KMS-11 (cell line): ENCODE measurements at regions not wholly inside any gene's neighbourhood (a gene's known extent, or its start where the extent isn't known, plus 50 kb on each side); places are given as distances from the start of the nearest gene placed in this dataset.

ENCODE experiments used
- H2AFZ ChIP-seq: fragments of 200-600 bp; sonication (generic); 2 replicates; pipeline ENCODE4 v1.6.1; 2016; ENCODE audit warnings: antibody characterized with exemption, mixed run types, low read depth
- H3K27ac ChIP-seq: fragments of 200-600 bp; sonication (generic); 2 replicates; pipeline ENCODE4 v1.6.1; 2016; ENCODE audit warnings: mild to moderate bottlenecking, mixed run types
- H3K27me3 ChIP-seq: fragments of 200-600 bp; sonication (generic); 2 replicates; pipeline ENCODE4 v1.6.1; 2017; ENCODE audit warnings: mild to moderate bottlenecking, low read depth, mixed run types, moderate library complexity; ENCODE audit not compliant: insufficient read depth
- H3K36me3 ChIP-seq: fragments of 200-600 bp; sonication (generic); 2 replicates; pipeline ENCODE4 v1.6.1; 2017; ENCODE audit warnings: mild to moderate bottlenecking, mixed run types; ENCODE audit not compliant: insufficient read depth
- H3K4me1 ChIP-seq: fragments of 200-600 bp; sonication (generic); 2 replicates; pipeline ENCODE4 v1.6.1; 2016; ENCODE audit warnings: mild to moderate bottlenecking, low read depth, mixed run types; ENCODE audit not compliant: poor library complexity, severe bottlenecking
- H3K4me2 ChIP-seq: fragments of 200-600 bp; sonication (generic); 2 replicates; pipeline ENCODE4 v1.7.0; 2016; ENCODE audit warnings: mild to moderate bottlenecking, mixed run types
- H3K4me3 ChIP-seq: fragments of 200-600 bp; sonication (generic); IDR thresholded peaks from 2 replicates; pipeline ENCODE4 v1.6.1; 2017; ENCODE audit warnings: low read depth, low read length, mixed read lengths; ENCODE audit not compliant: insufficient read depth
- H3K79me2 ChIP-seq: fragments of 200-600 bp; sonication (generic); 2 replicates; pipeline ENCODE4 v1.6.1; 2016; ENCODE audit warnings: low read depth, mixed run types; ENCODE audit not compliant: insufficient read depth
- H3K9ac ChIP-seq: fragments of 200-600 bp; sonication (generic); 2 replicates; pipeline ENCODE4 v1.6.1; 2016; ENCODE audit warnings: mild to moderate bottlenecking, mixed run types
- H4K20me1 ChIP-seq: fragments of 200-600 bp; sonication (generic); 2 replicates; pipeline ENCODE4 v1.6.1; 2016; ENCODE audit warnings: mild to moderate bottlenecking, mixed run types; ENCODE audit not compliant: insufficient read depth
- TF ChIP-seq, protein P1 (sequence below): fragments of 200-600 bp; sonication (generic); conservative IDR thresholded peaks from 2 replicates; pipeline ENCODE4 v1.6.1; 2017; ENCODE audit warnings: low read depth, mild to moderate bottlenecking, antibody characterized with exemption, low read length, moderate library complexity, mixed read lengths

DNA sequence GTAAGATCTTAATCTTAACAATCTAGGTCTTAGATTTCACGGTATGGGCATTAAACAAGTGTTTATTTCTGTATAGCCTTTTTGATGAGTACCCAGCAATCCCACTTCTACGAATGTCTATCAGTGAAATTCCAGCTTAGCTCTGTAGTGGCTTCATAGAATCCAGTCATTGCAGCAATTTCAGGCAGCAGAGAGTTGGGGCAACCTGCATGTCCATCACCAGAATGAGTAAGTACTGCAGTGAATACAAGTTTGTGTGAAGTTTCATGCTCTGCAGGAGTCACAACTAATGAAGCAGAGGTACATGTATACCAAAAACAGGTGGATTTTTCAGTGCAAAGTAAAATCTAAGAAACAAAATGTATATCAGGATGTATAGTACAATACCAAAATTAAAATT, 151.7 kb downstream of the OR2B2 start:
- no peaks in the 10 kb centered on the region for H3K4me1 ChIP-seq
- no peak overlapping the region for H3K27ac ChIP-seq
- no peak overlapping the region for H3K4me3 ChIP-seq
- H3K27me3 ChIP-seq = no peaks in the 10 kb centered on the region
- no peak overlapping the region for H3K9ac ChIP-seq
- TF ChIP-seq, protein P1, sequence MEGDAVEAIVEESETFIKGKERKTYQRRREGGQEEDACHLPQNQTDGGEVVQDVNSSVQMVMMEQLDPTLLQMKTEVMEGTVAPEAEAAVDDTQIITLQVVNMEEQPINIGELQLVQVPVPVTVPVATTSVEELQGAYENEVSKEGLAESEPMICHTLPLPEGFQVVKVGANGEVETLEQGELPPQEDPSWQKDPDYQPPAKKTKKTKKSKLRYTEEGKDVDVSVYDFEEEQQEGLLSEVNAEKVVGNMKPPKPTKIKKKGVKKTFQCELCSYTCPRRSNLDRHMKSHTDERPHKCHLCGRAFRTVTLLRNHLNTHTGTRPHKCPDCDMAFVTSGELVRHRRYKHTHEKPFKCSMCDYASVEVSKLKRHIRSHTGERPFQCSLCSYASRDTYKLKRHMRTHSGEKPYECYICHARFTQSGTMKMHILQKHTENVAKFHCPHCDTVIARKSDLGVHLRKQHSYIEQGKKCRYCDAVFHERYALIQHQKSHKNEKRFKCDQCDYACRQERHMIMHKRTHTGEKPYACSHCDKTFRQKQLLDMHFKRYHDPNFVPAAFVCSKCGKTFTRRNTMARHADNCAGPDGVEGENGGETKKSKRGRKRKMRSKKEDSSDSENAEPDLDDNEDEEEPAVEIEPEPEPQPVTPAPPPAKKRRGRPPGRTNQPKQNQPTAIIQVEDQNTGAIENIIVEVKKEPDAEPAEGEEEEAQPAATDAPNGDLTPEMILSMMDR = no peak
- H4K20me1 ChIP-seq = no peaks in the 10 kb centered on the region
- H3K79me2 ChIP-seq = no peaks in the 10 kb centered on the region
- H3K36me3 ChIP-seq = no peaks in the 10 kb centered on the region
- no peak overlapping the region for H2AFZ ChIP-seq
- no peak overlapping the region for H3K4me2 ChIP-seq

DNA sequence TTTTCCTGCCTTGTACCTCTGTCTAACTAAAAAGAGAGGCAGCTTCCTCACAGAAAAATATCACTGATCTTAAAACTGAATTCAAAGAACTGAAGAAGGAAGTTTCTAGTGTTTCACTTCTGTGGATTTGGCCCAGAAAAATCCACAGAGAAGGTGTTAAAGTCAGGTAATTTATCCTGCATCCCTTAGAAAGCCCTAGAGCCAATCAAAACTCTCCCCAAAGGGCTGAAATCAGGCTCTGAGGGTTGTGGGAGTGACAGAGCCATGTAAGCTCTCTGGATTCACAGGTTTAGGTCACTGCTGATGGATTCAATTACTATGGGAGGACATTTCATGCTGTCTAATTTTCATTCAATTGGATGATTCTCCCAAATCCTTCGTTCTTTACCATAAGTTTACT, 152.3 kb downstream of the OR2B2 start:
- Histone ChIP-seq H3K4me3 (no peak overlapping the region), H3K27ac (no peak overlapping the region), H3K36me3 (no peaks in the 10 kb centered on the region), H3K9ac (no peak overlapping the region), H3K27me3 (no peaks in the 10 kb centered on the region), H3K79me2 (no peaks in the 10 kb centered on the region), H4K20me1 (no peaks in the 10 kb centered on the region), H3K4me1 (no peaks in the 10 kb centered on the region), H3K4me2 (no peak overlapping the region), H2AFZ (no peak overlapping the region)
- TF ChIP-seq, protein P1 = no peak

DNA sequence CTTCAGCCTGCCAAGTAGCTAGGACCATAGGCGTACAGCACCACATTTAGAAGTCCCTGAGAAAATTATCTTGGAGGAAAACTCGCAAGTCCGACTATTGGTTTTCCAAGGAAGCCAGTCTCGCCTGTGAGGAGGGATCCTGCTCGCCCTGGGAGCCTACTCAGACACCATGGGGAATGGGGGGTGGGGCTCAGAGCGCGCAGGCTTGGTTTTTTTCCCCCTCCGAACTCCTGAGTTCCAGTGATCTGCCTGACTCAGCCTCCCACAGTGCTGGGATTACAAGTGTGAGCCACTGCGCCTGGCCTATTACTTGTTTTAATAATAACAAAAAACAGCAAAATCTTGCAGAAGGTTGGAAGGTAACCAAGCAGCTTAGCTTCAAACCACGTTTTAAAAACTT, 153.7 kb downstream of the OR2B2 start:
- Histone ChIP-seq H2AFZ (no peak overlapping the region), H3K27me3 (no peaks in the 10 kb centered on the region), H4K20me1 (no peaks in the 10 kb centered on the region), H3K27ac (no peak overlapping the region), H3K4me1 (no peaks in the 10 kb centered on the region), H3K9ac (no peak overlapping the region), H3K4me3 (no peak overlapping the region), H3K79me2 (no peaks in the 10 kb centered on the region), H3K4me2 (no peak overlapping the region), H3K36me3 (no peaks in the 10 kb centered on the region)
- TF ChIP-seq, protein P1 = no peak

DNA sequence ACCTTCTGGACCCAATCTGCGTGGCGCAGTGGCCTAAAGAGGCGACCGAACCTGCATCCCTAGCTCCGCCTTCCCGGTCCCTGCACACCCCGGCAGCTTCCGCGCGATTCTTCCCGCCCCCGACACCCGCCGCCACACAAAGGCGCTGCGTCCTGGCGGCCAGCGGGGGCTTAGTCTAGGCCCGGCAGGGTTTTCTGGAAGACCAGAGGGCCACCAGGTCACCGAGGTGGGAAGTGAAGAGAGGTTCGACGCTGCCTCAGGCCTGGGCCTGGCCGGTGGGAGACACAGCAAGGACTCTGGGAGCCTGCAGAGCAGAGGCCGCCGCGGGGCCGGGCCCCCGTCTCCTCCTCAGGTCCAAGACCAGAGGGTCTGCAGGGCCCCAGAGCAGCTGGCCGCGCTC, 154.9 kb downstream of the OR2B2 start:
- Histone ChIP-seq H3K4me1 (no peaks in the 10 kb centered on the region), H3K27me3 (no peaks in the 10 kb centered on the region), H3K4me2 (no peak overlapping the region), H3K36me3 (no peaks in the 10 kb centered on the region), H2AFZ (no peak overlapping the region), H3K79me2 (no peaks in the 10 kb centered on the region), H4K20me1 (no peaks in the 10 kb centered on the region), H3K4me3 (no peak overlapping the region), H3K27ac (no peak overlapping the region), H3K9ac (no peak overlapping the region)
- TF ChIP-seq, protein P1 = no peak

DNA sequence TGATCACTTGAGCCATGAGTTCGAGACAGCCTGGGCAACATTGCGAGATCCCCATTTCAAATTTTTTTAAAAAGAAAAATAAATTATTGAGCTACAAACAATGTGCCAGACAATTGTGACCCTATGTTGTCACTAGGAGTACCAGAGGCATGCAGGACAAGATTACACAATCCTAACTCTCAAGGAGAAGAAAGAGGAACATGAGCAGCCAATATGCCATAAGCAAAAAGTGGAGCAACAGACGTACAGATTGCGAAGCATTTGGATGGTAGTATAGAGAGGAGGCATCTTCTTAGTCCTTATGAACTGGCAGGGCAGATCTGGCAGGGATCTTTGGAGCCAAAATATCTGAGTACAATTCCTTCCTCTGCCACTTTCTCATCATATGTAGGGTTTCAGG, 156.4 kb downstream of the OR2B2 start:
- no peaks in the 10 kb centered on the region for H3K79me2 ChIP-seq
- no peaks in the 10 kb centered on the region for H4K20me1 ChIP-seq
- H2AFZ ChIP-seq = no peak overlapping the region

More for the DNA sequence above, 156.4 kb downstream of the OR2B2 start:
- Histone ChIP-seq H3K27me3 (no peaks in the 10 kb centered on the region), H3K27ac (no peak overlapping the region), H3K4me1 (peaks cover 8% of the 10 kb centered on the region), H3K36me3 (no peaks in the 10 kb centered on the region), H3K9ac (no peak overlapping the region), H3K4me2 (no peak overlapping the region), H3K4me3 (no peak overlapping the region)
- TF ChIP-seq, protein P1 = no peak
